A673 (cell line): ENCODE measurements at regions not wholly inside any gene's neighbourhood (a gene's known extent, or its start where the extent isn't known, plus 50 kb on each side); places are given as distances from the start of the nearest gene placed in this dataset.

Experiments
- EZH2 ChIP-seq: fragments of 200-600 bp; sonication (generic); IDR thresholded peaks from 2 replicates; pipeline ENCODE4 v1.6.1; 2017; ENCODE audit warnings: borderline replicate concordance, low read depth, mild to moderate bottlenecking, mixed read lengths, antibody characterized with exemption, low read length; ENCODE audit not compliant: poor library complexity, severe bottlenecking
- TF ChIP-seq, protein P1 (sequence below): fragments of 300-800, 200-600 bp; sonication (generic); conservative IDR thresholded peaks from 2 replicates; pipeline ENCODE4 v1.5.1; 2017; ENCODE audit warnings: low read depth, mild to moderate bottlenecking, antibody characterized with exemption, low read length, moderate library complexity, mixed read lengths

DNA sequence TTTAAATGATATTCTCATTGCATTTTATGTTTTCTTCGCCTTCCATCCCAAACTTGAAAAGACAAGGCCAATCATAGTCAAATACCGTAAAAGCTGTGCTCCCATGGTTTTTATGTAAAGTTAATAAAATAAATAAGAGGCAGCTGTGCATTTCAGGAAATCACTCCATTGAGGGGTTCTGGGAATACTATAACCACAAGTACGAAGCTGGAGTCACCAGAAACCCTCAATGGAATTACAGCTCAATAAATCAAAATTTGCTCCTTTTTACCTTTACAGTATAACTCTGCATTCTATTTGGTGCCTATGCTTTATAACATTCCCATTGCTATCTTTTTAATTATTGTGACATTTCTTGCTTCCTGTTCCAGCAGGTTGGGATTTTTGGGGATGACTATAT is 77.2 kb downstream of the C3orf38 start:
- TF ChIP-seq, protein P1, sequence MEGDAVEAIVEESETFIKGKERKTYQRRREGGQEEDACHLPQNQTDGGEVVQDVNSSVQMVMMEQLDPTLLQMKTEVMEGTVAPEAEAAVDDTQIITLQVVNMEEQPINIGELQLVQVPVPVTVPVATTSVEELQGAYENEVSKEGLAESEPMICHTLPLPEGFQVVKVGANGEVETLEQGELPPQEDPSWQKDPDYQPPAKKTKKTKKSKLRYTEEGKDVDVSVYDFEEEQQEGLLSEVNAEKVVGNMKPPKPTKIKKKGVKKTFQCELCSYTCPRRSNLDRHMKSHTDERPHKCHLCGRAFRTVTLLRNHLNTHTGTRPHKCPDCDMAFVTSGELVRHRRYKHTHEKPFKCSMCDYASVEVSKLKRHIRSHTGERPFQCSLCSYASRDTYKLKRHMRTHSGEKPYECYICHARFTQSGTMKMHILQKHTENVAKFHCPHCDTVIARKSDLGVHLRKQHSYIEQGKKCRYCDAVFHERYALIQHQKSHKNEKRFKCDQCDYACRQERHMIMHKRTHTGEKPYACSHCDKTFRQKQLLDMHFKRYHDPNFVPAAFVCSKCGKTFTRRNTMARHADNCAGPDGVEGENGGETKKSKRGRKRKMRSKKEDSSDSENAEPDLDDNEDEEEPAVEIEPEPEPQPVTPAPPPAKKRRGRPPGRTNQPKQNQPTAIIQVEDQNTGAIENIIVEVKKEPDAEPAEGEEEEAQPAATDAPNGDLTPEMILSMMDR = no peak
- TF ChIP-seq EZH2 = no peak
